Nephron progenitor cell (in vitro differentiated cells): ENCODE measurements at regions not wholly inside any gene's neighbourhood (a gene's known extent, or its start where the extent isn't known, plus 50 kb on each side); places are given as distances from the start of the nearest gene placed in this dataset.
A peak's percentile ranks its signal among the peaks of the same experiment; 100 is the strongest.

ENCODE experiments used
- DNase-seq: peaks from one replicate; pipeline ENCODE4 v3.0.0; 2021
- H3K27ac Mint-ChIP-seq: 2 replicates; pipeline ENCODE4 v1.8.0; 2021; ENCODE audit warnings: mild to moderate bottlenecking, moderate library complexity, mixed read lengths
- H3K27me3 Mint-ChIP-seq: 2 replicates; pipeline ENCODE4 v1.8.0; 2021; ENCODE audit warnings: mild to moderate bottlenecking, low read depth, mixed read lengths; ENCODE audit not compliant: poor library complexity
- H3K36me3 Mint-ChIP-seq: 2 replicates; pipeline ENCODE4 v1.8.0; 2021; ENCODE audit warnings: low read depth, mixed read lengths
- H3K4me1 Mint-ChIP-seq: 2 replicates; pipeline ENCODE4 v1.8.0; 2021; ENCODE audit warnings: mixed read lengths
- H3K4me3 Mint-ChIP-seq: 2 replicates; pipeline ENCODE4 v1.8.0; 2021; ENCODE audit warnings: mild to moderate bottlenecking, moderate library complexity, mixed read lengths
- H3K9me3 Mint-ChIP-seq: 2 replicates; pipeline ENCODE4 v1.8.0; 2021; ENCODE audit warnings: mild to moderate bottlenecking, moderate library complexity, mixed read lengths
- CTCF ChIP-seq: fragments of 200-600 bp; sonication (generic); IDR thresholded peaks from 2 replicates; pipeline ENCODE4 v1.5.0; 2021; ENCODE audit warnings: antibody characterized with exemption

DNA sequence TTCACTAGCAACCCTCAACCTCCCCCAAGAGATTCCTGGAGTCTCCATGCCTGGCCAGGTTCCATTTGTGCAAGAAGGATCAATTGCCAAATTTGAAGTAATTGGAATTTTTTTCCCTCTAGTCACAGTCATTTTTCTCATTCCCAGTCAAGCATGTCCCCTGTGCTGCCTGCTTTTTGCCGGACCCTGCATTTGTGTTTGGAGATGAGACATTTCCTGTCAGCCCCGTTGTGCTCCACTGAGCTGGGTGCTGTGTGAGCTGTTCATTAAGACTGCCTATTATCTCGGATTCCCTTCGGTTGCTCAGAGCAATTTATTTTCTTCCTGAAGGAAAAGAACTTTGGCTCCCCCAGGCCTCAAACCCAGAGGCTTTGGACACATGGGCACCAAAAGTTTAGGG, 201.0 kb upstream of the NLRP1 start:
- DNase-seq: peak; percentile 47
- peak overlapping the region; percentile 88 for H3K27ac Mint-ChIP-seq
- peaks cover 55% of the 10 kb centered on the region for H3K4me1 Mint-ChIP-seq
- H3K9me3 Mint-ChIP-seq: peaks cover 21% of the 10 kb centered on the region
- no peaks in the 10 kb centered on the region for H3K36me3 Mint-ChIP-seq
- H3K27me3 Mint-ChIP-seq: peaks cover 20% of the 10 kb centered on the region
- peak overlapping the region; percentile 44 for H3K4me3 Mint-ChIP-seq
- TF ChIP-seq CTCF: no peak

DNA sequence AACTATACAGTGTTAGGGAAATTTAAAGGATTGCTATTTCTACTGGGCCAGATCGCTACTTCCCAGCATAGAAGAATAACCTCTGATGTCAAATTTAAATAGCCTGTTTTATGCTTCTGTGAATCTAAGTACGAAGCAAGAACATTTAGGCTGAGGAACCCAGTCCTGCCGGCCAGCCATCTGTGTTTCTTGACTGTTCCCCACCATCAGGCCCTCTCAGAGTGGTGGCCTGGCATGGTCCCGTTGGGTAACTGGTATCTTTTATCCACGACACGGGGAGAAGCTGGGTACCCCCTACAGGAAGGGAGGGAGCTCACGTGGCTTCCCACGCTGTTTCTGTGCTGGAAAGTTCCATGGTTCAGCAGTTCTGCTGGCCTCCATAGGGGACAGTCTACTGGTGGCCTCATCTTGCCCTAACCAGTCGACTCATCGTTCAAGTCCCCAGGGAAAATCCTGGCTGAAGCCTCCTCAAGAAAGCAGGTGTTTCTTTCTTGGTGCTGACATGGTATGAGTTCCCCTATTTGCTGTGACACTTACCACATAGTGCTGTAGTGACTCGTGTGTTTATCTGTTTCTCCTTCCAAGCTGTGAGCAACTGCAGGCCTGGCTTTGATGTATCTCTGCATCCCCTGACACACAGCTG, 201.7 kb upstream of the NLRP1 start:
- no peaks in the 10 kb centered on the region for H3K36me3 Mint-ChIP-seq
- H3K4me1 Mint-ChIP-seq: peaks cover 55% of the 10 kb centered on the region
- H3K4me3 Mint-ChIP-seq: no peak overlapping the region
- H3K27ac Mint-ChIP-seq: peak overlapping the region; percentile 88
- DNase-seq: no peak
- no peak for TF ChIP-seq CTCF
- H3K9me3 Mint-ChIP-seq: peaks cover 24% of the 10 kb centered on the region
- H3K27me3 Mint-ChIP-seq: peaks cover 23% of the 10 kb centered on the region

DNA sequence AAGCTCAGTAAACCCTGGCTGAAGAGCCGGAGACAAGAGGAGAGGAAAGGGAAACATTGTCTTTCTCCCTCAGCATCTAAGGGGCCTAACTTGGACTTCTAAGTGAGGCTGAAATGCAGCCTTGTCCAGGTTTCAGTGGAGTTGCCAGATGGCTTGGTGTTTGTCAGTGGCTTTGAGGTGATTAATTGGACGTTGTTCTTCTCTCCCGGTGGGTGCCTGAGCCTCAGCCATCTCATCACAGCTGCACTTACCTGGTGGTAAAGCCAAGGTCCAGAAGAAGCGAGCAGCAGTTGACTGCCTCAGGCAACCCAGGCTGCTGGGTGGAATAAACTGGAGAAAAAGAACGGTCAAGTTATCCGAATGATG, 202.2 kb upstream of the NLRP1 start:
- Mint-ChIP-seq H3K27me3 (peaks cover 20% of the 10 kb centered on the region), H3K27ac (peak overlapping the region; percentile 54), H3K9me3 (peaks cover 27% of the 10 kb centered on the region), H3K4me1 (peaks cover 50% of the 10 kb centered on the region), H3K4me3 (no peak overlapping the region), H3K36me3 (no peaks in the 10 kb centered on the region)
- no peak for DNase-seq
- no peak for TF ChIP-seq CTCF

DNA sequence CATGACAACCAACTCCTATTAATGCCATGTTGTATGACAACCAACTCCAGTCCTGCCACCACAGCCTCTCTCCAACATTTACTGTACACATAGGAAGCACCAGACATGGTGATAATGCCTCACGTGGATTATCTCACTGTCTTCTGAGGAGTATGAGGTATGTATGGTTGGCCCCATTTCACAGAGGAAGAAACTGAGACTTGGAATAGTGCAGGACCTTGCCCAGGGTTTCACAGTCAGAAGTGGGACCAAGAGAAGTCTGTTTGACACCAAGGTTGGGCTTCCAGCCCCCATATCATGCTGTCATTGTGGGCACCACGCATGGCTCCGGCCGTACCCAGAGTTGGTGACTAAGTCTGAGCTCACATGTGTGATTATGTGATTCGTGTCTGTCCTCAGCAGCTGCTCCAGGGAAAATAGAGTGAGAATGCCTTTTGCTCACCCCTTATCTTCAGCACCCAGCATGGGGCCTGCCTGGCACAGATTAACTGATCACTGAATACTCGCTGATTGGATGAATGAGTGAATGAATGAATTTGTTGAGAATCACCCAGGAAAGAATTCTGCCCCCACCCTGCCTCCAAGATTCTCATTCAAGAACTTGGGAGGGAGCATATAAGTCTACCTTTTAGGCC, 204.1 kb upstream of the NLRP1 start:
- peaks cover 38% of the 10 kb centered on the region for H3K9me3 Mint-ChIP-seq
- TF ChIP-seq CTCF: no peak
- H3K4me1 Mint-ChIP-seq: peaks cover 48% of the 10 kb centered on the region
- peaks cover 26% of the 10 kb centered on the region for H3K27me3 Mint-ChIP-seq
- no peak overlapping the region for H3K27ac Mint-ChIP-seq
- no peak for DNase-seq
- H3K4me3 Mint-ChIP-seq: no peak overlapping the region
- no peaks in the 10 kb centered on the region for H3K36me3 Mint-ChIP-seq

DNA sequence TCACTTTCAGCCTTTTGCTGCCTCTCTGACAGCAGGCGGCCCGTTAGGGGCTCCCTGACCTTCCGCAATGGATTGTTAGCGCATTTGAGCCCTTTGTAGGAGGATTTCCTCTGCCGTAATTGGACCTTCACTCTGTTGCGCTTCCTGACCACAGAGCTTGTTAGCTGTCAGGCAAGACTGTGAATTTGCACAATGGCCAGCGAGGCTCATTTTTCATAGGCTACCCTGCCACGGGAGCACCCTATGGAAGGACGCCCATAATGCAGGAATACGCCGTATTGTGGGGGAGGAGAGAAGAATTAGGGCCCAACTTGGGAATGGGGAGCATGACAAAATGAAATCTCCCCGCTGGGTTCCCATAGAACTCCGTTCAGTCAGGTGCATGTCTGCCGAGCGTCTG, 205.2 kb upstream of the NLRP1 start:
- DNase-seq: peak; percentile 41

More for the DNA sequence above, 205.2 kb upstream of the NLRP1 start:
- Mint-ChIP-seq H3K36me3 (no peaks in the 10 kb centered on the region), H3K4me1 (peaks cover 56% of the 10 kb centered on the region), H3K9me3 (peaks cover 35% of the 10 kb centered on the region), H3K27me3 (peaks cover 25% of the 10 kb centered on the region), H3K27ac (peak overlapping the region; percentile 1), H3K4me3 (peak overlapping the region; percentile 25)
- no peak for TF ChIP-seq CTCF
